ENCODE measurements at regions not wholly inside any gene's neighbourhood (a gene's known extent, or its start where the extent isn't known, plus 50 kb on each side); places are given as distances from the start of the nearest gene placed in this dataset.

- H3K4me1 ChIP-seq (ENCODE audit: control insufficient read depth in 1 of 2, extremely low read depth in 1 of 2, insufficient read depth in 2 of 2, low read length in 2 of 2), result no peaks in the 10 kb centered on the region
- H3K4me3 ChIP-seq (ENCODE audit: control insufficient read depth in 1 of 2, extremely low read depth in 1 of 2, low read length in 1 of 2), result no peak overlapping the region
- Mint-ChIP-seq H3K4me1 (no peaks in the 10 kb centered on the region), H3K27me3 (peaks cover 0 to 4% of the 10 kb centered on the region in 2 donors), H3K36me3 (no peaks in the 10 kb centered on the region), H3K9me3 (peaks cover 1 to 6% (median 2%) of the 10 kb centered on the region in 3 donors), H3K27ac (no peak overlapping the region), H3K4me3 (no peak overlapping the region)
- H3K9me3 ChIP-seq, result no peaks in the 10 kb centered on the region
- CTCF ChIA-PET, result no interaction called here
- WGBS (ENCODE audit: insufficient coverage), result no CpG with 5 or more reads among the region's 4 CpGs
- H3K36me3 ChIP-seq (ENCODE audit: control insufficient read depth in 2 of 2, extremely low read depth in 1 of 2, insufficient read depth in 1 of 2, low read length in 1 of 2), result no peaks in the 10 kb centered on the region
- H3K27me3 ChIP-seq (replicated peaks in 1 of 2; ENCODE audit: control insufficient read depth in 2 of 2, extremely low read depth in 1 of 2, insufficient read depth in 2 of 2, low read length in 1 of 2), result no peaks in the 10 kb centered on the region
- no peak for ATAC-seq (replicated peaks in 1 of 4)
- H3K27ac ChIP-seq (ENCODE audit: low read length), result no peak overlapping the region
- POLR2A ChIA-PET, result no interaction called here
- DNase-seq, result no peak
Observed at GRCh38 chr18:55138401-55138800, 179.1 kb upstream of the CCDC68 start.

GRCh38 chr18:55137602-55138001 lies 178.3 kb upstream of the CCDC68 start:
- Mint-ChIP-seq H3K9me3 (peaks cover 0 to 11% (median 2%) of the 10 kb centered on the region in 3 donors), H3K27ac (no peak overlapping the region), H3K4me3 (no peak overlapping the region), H3K36me3 (no peaks in the 10 kb centered on the region), H3K4me1 (no peaks in the 10 kb centered on the region), H3K27me3 (peaks cover 0 to 10% of the 10 kb centered on the region in 2 donors)
- no peak overlapping the region for H3K4me3 ChIP-seq (ENCODE audit: control insufficient read depth in 1 of 2, extremely low read depth in 1 of 2, low read length in 1 of 2)
- CTCF ChIA-PET, result no interaction called here
- ATAC-seq (replicated peaks in 1 of 4) (no peak), DNase-seq (no peak)
- no peaks in the 10 kb centered on the region for H3K4me1 ChIP-seq (ENCODE audit: control insufficient read depth in 1 of 2, extremely low read depth in 1 of 2, insufficient read depth in 2 of 2, low read length in 2 of 2)
- WGBS (ENCODE audit: insufficient coverage), result no CpG with 5 or more reads among the region's 2 CpGs
- peaks cover 0 to 2% of the 10 kb centered on the region in 2 experiments for H3K27me3 ChIP-seq (replicated peaks in 1 of 2; ENCODE audit: control insufficient read depth in 2 of 2, extremely low read depth in 1 of 2, insufficient read depth in 2 of 2, low read length in 1 of 2)
- POLR2A ChIA-PET, result no interaction called here
- no peaks in the 10 kb centered on the region for H3K9me3 ChIP-seq
- no peaks in the 10 kb centered on the region for H3K36me3 ChIP-seq (ENCODE audit: control insufficient read depth in 2 of 2, extremely low read depth in 1 of 2, insufficient read depth in 1 of 2, low read length in 1 of 2)
- H3K27ac ChIP-seq (ENCODE audit: low read length), result no peak overlapping the region

- ATAC-seq (replicated peaks in 1 of 4) (no peak), DNase-seq (no peak)
- Histone ChIP-seq H3K4me3 (ENCODE audit: control insufficient read depth in 1 of 2, extremely low read depth in 1 of 2, low read length in 1 of 2) (no peak overlapping the region), H3K4me1 (ENCODE audit: control insufficient read depth in 1 of 2, extremely low read depth in 1 of 2, insufficient read depth in 2 of 2, low read length in 2 of 2) (no peaks in the 10 kb centered on the region), H3K36me3 (ENCODE audit: control insufficient read depth in 2 of 2, extremely low read depth in 1 of 2, insufficient read depth in 1 of 2, low read length in 1 of 2) (no peaks in the 10 kb centered on the region), H3K9me3 (no peaks in the 10 kb centered on the region), H3K27me3 (replicated peaks in 1 of 2; ENCODE audit: control insufficient read depth in 2 of 2, extremely low read depth in 1 of 2, insufficient read depth in 2 of 2, low read length in 1 of 2) (peaks cover 0 to 2% of the 10 kb centered on the region in 2 experiments), H3K27ac (ENCODE audit: low read length) (no peak overlapping the region)
- no peak overlapping the region for H3K27ac Mint-ChIP-seq
- H3K9me3 Mint-ChIP-seq, result peaks cover 0 to 11% (median 2%) of the 10 kb centered on the region in 3 donors
- 73% methylated on average over 4 of the region's 7 CpGs for WGBS (ENCODE audit: insufficient coverage)
- H3K4me3 Mint-ChIP-seq, result no peak overlapping the region
- no peaks in the 10 kb centered on the region for H3K4me1 Mint-ChIP-seq
- peaks cover 0 to 10% of the 10 kb centered on the region in 2 donors for H3K27me3 Mint-ChIP-seq
- H3K36me3 Mint-ChIP-seq, result no peaks in the 10 kb centered on the region
- POLR2A ChIA-PET, result no interaction called here
- CTCF ChIA-PET, result no interaction called here
Observed at GRCh38 chr18:55136864-55137263, 177.6 kb upstream of the CCDC68 start.

GRCh38 chr18:55136258-55136657 lies 177.0 kb upstream of the CCDC68 start:
- POLR2A ChIA-PET, result no interaction called here
- Histone ChIP-seq H3K4me3 (ENCODE audit: control insufficient read depth in 1 of 2, extremely low read depth in 1 of 2, low read length in 1 of 2) (no peak overlapping the region), H3K9me3 (no peaks in the 10 kb centered on the region), H3K27me3 (replicated peaks in 1 of 2; ENCODE audit: control insufficient read depth in 2 of 2, extremely low read depth in 1 of 2, insufficient read depth in 2 of 2, low read length in 1 of 2) (peaks cover 0 to 2% of the 10 kb centered on the region in 2 experiments), H3K36me3 (ENCODE audit: control insufficient read depth in 2 of 2, extremely low read depth in 1 of 2, insufficient read depth in 1 of 2, low read length in 1 of 2) (no peaks in the 10 kb centered on the region), H3K4me1 (ENCODE audit: control insufficient read depth in 1 of 2, extremely low read depth in 1 of 2, insufficient read depth in 2 of 2, low read length in 2 of 2) (no peaks in the 10 kb centered on the region), H3K27ac (ENCODE audit: low read length) (no peak overlapping the region)
- H3K27ac Mint-ChIP-seq, result no peak overlapping the region
- 78% methylated on average over 4 of the region's 6 CpGs for WGBS (ENCODE audit: insufficient coverage)
- no peak overlapping the region for H3K4me3 Mint-ChIP-seq
- DNase-seq (no peak), ATAC-seq (replicated peaks in 1 of 4) (no peak)
- peaks cover 0 to 10% of the 10 kb centered on the region in 2 donors for H3K27me3 Mint-ChIP-seq
- peaks cover 0 to 11% (median 0%) of the 10 kb centered on the region in 3 donors for H3K9me3 Mint-ChIP-seq
- CTCF ChIA-PET, result no interaction called here
- no peaks in the 10 kb centered on the region for H3K36me3 Mint-ChIP-seq
- no peaks in the 10 kb centered on the region for H3K4me1 Mint-ChIP-seq

GRCh38 chr18:55133378-55133777 lies 174.1 kb upstream of the CCDC68 start:
- no peak overlapping the region for H3K27ac Mint-ChIP-seq
- H3K27me3 Mint-ChIP-seq, result peaks cover 0 to 10% of the 10 kb centered on the region in 2 donors
- no peaks in the 10 kb centered on the region for H3K4me1 ChIP-seq (ENCODE audit: control insufficient read depth in 1 of 2, extremely low read depth in 1 of 2, insufficient read depth in 2 of 2, low read length in 2 of 2)
- H3K27me3 ChIP-seq (replicated peaks in 1 of 2; ENCODE audit: control insufficient read depth in 2 of 2, extremely low read depth in 1 of 2, insufficient read depth in 2 of 2, low read length in 1 of 2), result peaks cover 0 to 6% of the 10 kb centered on the region in 2 experiments
- no peaks in the 10 kb centered on the region for H3K4me1 Mint-ChIP-seq
- POLR2A ChIA-PET, result no interaction called here
- ATAC-seq (replicated peaks in 1 of 4) (no peak), DNase-seq (no peak)
- H3K9me3 Mint-ChIP-seq, result peaks cover 0 to 11% (median 0%) of the 10 kb centered on the region in 3 donors
- no peak overlapping the region for H3K4me3 Mint-ChIP-seq
- WGBS (ENCODE audit: insufficient coverage), result 100% methylated on average over 3 of the region's 6 CpGs
- no peaks in the 10 kb centered on the region for H3K36me3 Mint-ChIP-seq
- H3K9me3 ChIP-seq, result no peaks in the 10 kb centered on the region
- no peaks in the 10 kb centered on the region for H3K36me3 ChIP-seq (ENCODE audit: control insufficient read depth in 2 of 2, extremely low read depth in 1 of 2, insufficient read depth in 1 of 2, low read length in 1 of 2)
- CTCF ChIA-PET, result no interaction called here
- no peak overlapping the region for H3K27ac ChIP-seq (ENCODE audit: low read length)
- no peak overlapping the region for H3K4me3 ChIP-seq (ENCODE audit: control insufficient read depth in 1 of 2, extremely low read depth in 1 of 2, low read length in 1 of 2)

- H3K36me3 Mint-ChIP-seq, result no peaks in the 10 kb centered on the region
- no peak overlapping the region for H3K27ac Mint-ChIP-seq
- peaks cover 0 to 6% of the 10 kb centered on the region in 2 experiments for H3K27me3 ChIP-seq (replicated peaks in 1 of 2; ENCODE audit: control insufficient read depth in 2 of 2, extremely low read depth in 1 of 2, insufficient read depth in 2 of 2, low read length in 1 of 2)
- ChIA-PET POLR2A (no interaction called here), CTCF (no interaction called here)
- H3K27ac ChIP-seq (ENCODE audit: low read length), result no peak overlapping the region
- H3K27me3 Mint-ChIP-seq, result peaks cover 0 to 6% of the 10 kb centered on the region in 2 donors
- WGBS (ENCODE audit: insufficient coverage), result 92% methylated on average over 2 of the region's 3 CpGs
- no peak overlapping the region for H3K4me3 Mint-ChIP-seq
- H3K36me3 ChIP-seq (ENCODE audit: control insufficient read depth in 2 of 2, extremely low read depth in 1 of 2, insufficient read depth in 1 of 2, low read length in 1 of 2), result no peaks in the 10 kb centered on the region
- no peaks in the 10 kb centered on the region for H3K4me1 ChIP-seq (ENCODE audit: control insufficient read depth in 1 of 2, extremely low read depth in 1 of 2, insufficient read depth in 2 of 2, low read length in 2 of 2)
- ATAC-seq (replicated peaks in 1 of 4), result no peak
- H3K4me3 ChIP-seq (ENCODE audit: control insufficient read depth in 1 of 2, extremely low read depth in 1 of 2, low read length in 1 of 2), result no peak overlapping the region
- no peaks in the 10 kb centered on the region for H3K4me1 Mint-ChIP-seq
- DNase-seq, result no peak
- no peaks in the 10 kb centered on the region for H3K9me3 ChIP-seq
- peaks cover 3 to 11% (median 6%) of the 10 kb centered on the region in 3 donors for H3K9me3 Mint-ChIP-seq
Observed at GRCh38 chr18:55128437-55128836, 169.2 kb upstream of the CCDC68 start.

GRCh38 chr18:55124078-55124763 lies 165.0 kb upstream of the CCDC68 start:
- Histone ChIP-seq H3K36me3 (ENCODE audit: control insufficient read depth in 2 of 2, extremely low read depth in 1 of 2, insufficient read depth in 1 of 2, low read length in 1 of 2) (no peaks in the 10 kb centered on the region), H3K9me3 (no peaks in the 10 kb centered on the region), H3K27ac (ENCODE audit: low read length) (no peak overlapping the region), H3K27me3 (replicated peaks in 1 of 2; ENCODE audit: control insufficient read depth in 2 of 2, extremely low read depth in 1 of 2, insufficient read depth in 2 of 2, low read length in 1 of 2) (peaks cover 0 to 4% of the 10 kb centered on the region in 2 experiments), H3K4me3 (ENCODE audit: control insufficient read depth in 1 of 2, extremely low read depth in 1 of 2, low read length in 1 of 2) (no peak overlapping the region), H3K4me1 (ENCODE audit: control insufficient read depth in 1 of 2, extremely low read depth in 1 of 2, insufficient read depth in 2 of 2, low read length in 2 of 2) (no peaks in the 10 kb centered on the region)
- POLR2A ChIA-PET, result no interaction called here
- H3K4me3 Mint-ChIP-seq, result no peak overlapping the region
- H3K4me1 Mint-ChIP-seq, result no peaks in the 10 kb centered on the region
- no peaks in the 10 kb centered on the region for H3K27me3 Mint-ChIP-seq
- no peak overlapping the region for H3K27ac Mint-ChIP-seq
- DNase-seq (no peak), ATAC-seq (replicated peaks in 1 of 4) (no peak)
- H3K36me3 Mint-ChIP-seq, result no peaks in the 10 kb centered on the region
- peaks cover 3 to 6% (median 6%) of the 10 kb centered on the region in 3 donors for H3K9me3 Mint-ChIP-seq
- WGBS (ENCODE audit: insufficient coverage), result 93% methylated on average over 2 of the region's 4 CpGs
- CTCF ChIA-PET, result no interaction called here

Data from T-cell (primary cell).